Stimulated activated naive CD8-positive, alpha-beta T cell treated with anti-CD3 and anti-CD28 coated beads, Interleukin-15, Interleukin-2, amounts not matched to agents 100 ng/mL and 50 ng/mL, for 24 hours (primary cell): ENCODE measurements at regions not wholly inside any gene's neighbourhood (a gene's known extent, or its start where the extent isn't known, plus 50 kb on each side); places are given as distances from the start of the nearest gene placed in this dataset.
"Not testable (repeated sequence)": the region's sequence is repeated elsewhere in the genome, so short reads cannot be mapped to it uniquely, and the experiment has no call there.

Experiments
- H3K27ac Mint-ChIP-seq: one replicate; pipeline ENCODE4 v1.8.0; 2021; ENCODE audit warnings: mild to moderate bottlenecking, mixed read lengths
- H3K27me3 Mint-ChIP-seq: one replicate; pipeline ENCODE4 v1.8.0; 2021; ENCODE audit warnings: mixed read lengths
- H3K36me3 Mint-ChIP-seq: one replicate; pipeline ENCODE4 v1.8.0; 2021; ENCODE audit warnings: low read depth, mixed read lengths
- H3K4me1 Mint-ChIP-seq: one replicate; pipeline ENCODE4 v1.8.0; 2021; ENCODE audit warnings: low read depth, mixed read lengths
- H3K4me3 Mint-ChIP-seq: one replicate; pipeline ENCODE4 v1.8.0; 2021; ENCODE audit warnings: mild to moderate bottlenecking, mixed read lengths
- H3K9me3 Mint-ChIP-seq: one replicate; pipeline ENCODE4 v1.8.0; 2021; ENCODE audit warnings: mixed read lengths

DNA sequence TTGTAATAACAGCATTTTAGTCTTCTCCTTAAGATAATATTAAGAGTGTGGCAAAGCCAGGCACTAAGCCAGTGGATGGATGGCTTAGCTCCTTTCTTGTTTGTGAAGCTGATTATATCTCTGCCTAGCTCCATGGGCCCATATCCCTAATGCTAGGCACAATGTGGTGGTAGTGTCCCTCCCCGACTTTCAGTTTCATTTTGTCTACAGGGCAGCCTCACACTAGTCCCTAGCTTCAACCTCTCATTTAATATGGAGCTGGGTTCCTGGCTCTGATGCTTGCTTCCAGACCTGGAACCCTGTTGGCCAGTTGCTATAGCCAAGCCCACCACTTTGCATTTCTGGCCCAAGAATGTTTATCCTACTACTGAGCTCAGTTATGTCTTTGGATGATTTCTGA, 437.0 kb upstream of the MEIS1 start:
- Mint-ChIP-seq H3K9me3 (no peaks in the 10 kb centered on the region), H3K27ac (no peak overlapping the region), H3K36me3 (no peaks in the 10 kb centered on the region), H3K4me3 (no peak overlapping the region), H3K27me3 (no peaks in the 10 kb centered on the region), H3K4me1 (no peaks in the 10 kb centered on the region)

- no peak overlapping the region for H3K27ac Mint-ChIP-seq
- H3K36me3 Mint-ChIP-seq: no peaks in the 10 kb centered on the region
- no peaks in the 10 kb centered on the region for H3K27me3 Mint-ChIP-seq
- H3K9me3 Mint-ChIP-seq: no peaks in the 10 kb centered on the region
- H3K4me3 Mint-ChIP-seq: no peak overlapping the region
- no peaks in the 10 kb centered on the region for H3K4me1 Mint-ChIP-seq
Observed at GRCh38 chr2:65992198-65992554, 442.7 kb upstream of the MEIS1 start.

DNA sequence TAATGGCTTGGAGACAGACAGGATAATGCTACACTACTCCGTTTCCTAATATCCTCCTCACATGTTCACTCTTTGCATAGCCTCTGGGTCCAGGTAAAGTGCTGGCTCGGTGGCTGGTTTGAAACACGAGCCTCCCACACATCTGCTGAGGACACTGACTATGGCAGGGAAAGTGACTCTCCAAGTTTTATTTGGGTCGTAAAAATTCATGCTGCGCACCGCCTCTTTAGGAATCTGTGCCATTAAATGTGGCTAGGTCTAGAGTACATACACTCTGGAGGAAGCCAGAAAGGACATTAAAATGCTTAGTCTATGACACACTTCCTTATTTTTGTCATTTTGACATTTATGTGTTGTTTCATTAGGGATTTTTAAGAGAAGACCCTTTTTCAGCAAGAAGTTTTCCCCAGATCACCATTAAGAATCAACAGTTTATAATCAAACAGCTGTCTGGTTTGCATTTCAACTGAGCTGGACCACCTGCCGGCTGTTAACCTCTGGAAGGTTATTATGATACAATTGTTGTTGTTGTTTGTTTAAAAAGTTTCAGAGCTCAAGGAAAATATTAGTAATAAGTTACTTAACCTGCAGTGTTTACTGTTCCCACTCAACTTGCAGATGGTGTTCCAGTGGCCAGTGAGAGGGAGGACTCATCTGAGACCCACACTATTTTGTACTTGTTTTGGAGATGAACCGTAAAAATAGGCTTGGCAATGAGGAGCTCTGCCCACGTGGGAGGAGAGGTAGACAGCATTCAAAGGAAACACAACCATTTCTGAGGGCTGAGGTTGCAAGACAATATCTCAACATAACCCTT, 443.3 kb upstream of the MEIS1 start:
- H3K36me3 Mint-ChIP-seq: no peaks in the 10 kb centered on the region
- no peaks in the 10 kb centered on the region for H3K27me3 Mint-ChIP-seq
- no peaks in the 10 kb centered on the region for H3K9me3 Mint-ChIP-seq
- no peak overlapping the region for H3K27ac Mint-ChIP-seq
- H3K4me1 Mint-ChIP-seq: no peaks in the 10 kb centered on the region
- no peak overlapping the region for H3K4me3 Mint-ChIP-seq

- Mint-ChIP-seq H3K27me3 (peaks cover 3% of the 10 kb centered on the region), H3K9me3 (peaks cover 4% of the 10 kb centered on the region), H3K4me3 (no peak overlapping the region), H3K4me1 (no peaks in the 10 kb centered on the region), H3K36me3 (no peaks in the 10 kb centered on the region), H3K27ac (no peak overlapping the region)
Observed at GRCh38 chr2:65985986-65986385, 448.9 kb upstream of the MEIS1 start.

GRCh38 chr2:65980531-65980930, 454.4 kb upstream of the MEIS1 start:
- H3K9me3 Mint-ChIP-seq: peaks cover 4% of the 10 kb centered on the region
- no peak overlapping the region for H3K27ac Mint-ChIP-seq
- H3K4me1 Mint-ChIP-seq: no peaks in the 10 kb centered on the region
- H3K4me3 Mint-ChIP-seq: no peak overlapping the region
- peaks cover 3% of the 10 kb centered on the region for H3K27me3 Mint-ChIP-seq
- H3K36me3 Mint-ChIP-seq: no peaks in the 10 kb centered on the region

DNA sequence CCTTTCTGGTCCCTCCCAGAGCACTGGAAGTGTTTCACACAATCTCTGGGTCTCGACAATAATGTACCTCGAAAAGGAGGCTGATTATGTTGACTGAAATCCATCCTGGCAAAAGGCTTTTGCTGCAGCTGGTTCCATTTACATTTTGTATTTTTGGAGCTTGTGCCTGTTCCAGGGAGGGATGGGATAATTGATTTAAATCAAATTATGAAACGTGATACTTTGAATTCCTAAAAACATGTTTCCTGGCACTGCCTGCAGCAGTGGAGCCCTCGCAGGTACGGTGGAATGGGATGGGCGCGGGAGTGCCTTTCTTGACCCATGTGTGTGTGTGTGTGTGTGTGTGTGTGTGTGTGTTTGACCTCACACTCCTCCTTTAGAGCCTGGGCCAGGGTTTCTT, 455.5 kb upstream of the MEIS1 start:
- Mint-ChIP-seq H3K4me3 (no peak overlapping the region), H3K27me3 (peaks cover 3% of the 10 kb centered on the region), H3K4me1 (no peaks in the 10 kb centered on the region), H3K9me3 (peaks cover 4% of the 10 kb centered on the region), H3K36me3 (no peaks in the 10 kb centered on the region), H3K27ac (no peak overlapping the region)

DNA sequence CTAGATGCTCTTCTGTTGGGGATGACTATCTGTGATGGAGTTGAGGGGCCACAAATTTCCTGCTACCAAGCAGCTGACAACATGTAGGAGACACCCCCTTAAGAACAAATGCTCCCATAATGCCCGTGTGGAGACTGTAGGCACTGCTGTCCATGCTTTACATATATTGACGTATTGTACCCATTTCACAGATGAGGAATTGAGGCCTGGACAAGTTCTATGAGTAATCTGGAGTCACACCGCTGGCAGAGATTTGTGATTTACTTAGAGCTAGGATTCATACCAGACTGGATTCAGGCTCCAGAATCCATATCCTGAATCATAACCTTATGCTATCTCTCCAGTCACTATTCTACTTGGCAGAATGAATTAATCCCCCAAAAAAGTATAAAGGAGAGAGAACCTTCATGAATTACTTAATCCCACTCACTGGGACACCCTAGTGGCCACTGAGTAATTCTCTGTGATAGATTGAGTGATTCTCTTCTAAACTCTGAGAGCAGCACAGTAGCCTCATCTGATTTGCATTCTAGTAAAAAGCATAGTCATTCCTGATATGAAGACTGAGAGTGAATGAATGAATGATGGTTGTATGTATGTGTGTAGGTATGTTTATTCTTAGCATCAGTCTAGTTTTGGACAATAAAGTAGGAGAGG, 460.7 kb upstream of the MEIS1 start:
- H3K9me3 Mint-ChIP-seq: no peaks in the 10 kb centered on the region
- H3K4me3 Mint-ChIP-seq: no peak overlapping the region
- H3K27me3 Mint-ChIP-seq: peaks cover 3% of the 10 kb centered on the region
- H3K27ac Mint-ChIP-seq: no peak overlapping the region
- H3K36me3 Mint-ChIP-seq: no peaks in the 10 kb centered on the region
- H3K4me1 Mint-ChIP-seq: no peaks in the 10 kb centered on the region

GRCh38 chr2:65969161-65969560, 465.8 kb upstream of the MEIS1 start:
- Mint-ChIP-seq H3K27me3 (peaks cover 3% of the 10 kb centered on the region), H3K9me3 (no peaks in the 10 kb centered on the region), H3K4me1 (no peaks in the 10 kb centered on the region), H3K27ac (no peak overlapping the region), H3K36me3 (no peaks in the 10 kb centered on the region), H3K4me3 (no peak overlapping the region)

DNA sequence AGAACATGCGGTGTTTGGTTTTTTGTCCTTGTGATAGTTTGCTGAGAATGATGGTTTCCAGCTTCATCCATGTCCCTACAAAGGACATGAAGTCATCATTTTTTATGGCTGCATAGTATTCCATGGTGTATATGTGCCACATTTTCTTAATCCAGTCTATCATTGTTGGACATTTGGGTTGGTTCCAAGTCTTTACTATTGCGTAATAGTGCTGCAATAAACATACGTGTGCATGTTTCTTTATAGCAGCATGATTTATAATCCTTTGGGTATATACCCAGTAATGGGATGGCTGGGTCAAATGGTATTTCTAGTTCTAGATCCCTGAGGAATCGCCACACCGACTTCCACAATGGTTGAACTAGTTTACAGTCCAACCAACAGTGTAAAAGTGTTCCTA, 471.6 kb upstream of the MEIS1 start:
- H3K9me3 Mint-ChIP-seq, H3K4me3 Mint-ChIP-seq, H3K27ac Mint-ChIP-seq, H3K4me1 Mint-ChIP-seq, H3K27me3 Mint-ChIP-seq, H3K36me3 Mint-ChIP-seq: not testable (repeated sequence)

- H3K4me1 Mint-ChIP-seq: no peaks in the 10 kb centered on the region
- no peak overlapping the region for H3K27ac Mint-ChIP-seq
- H3K27me3 Mint-ChIP-seq: no peaks in the 10 kb centered on the region
- no peaks in the 10 kb centered on the region for H3K36me3 Mint-ChIP-seq
- no peak overlapping the region for H3K4me3 Mint-ChIP-seq
- H3K9me3 Mint-ChIP-seq: peaks cover 10% of the 10 kb centered on the region
Observed at GRCh38 chr2:65960953-65961352, 474.0 kb upstream of the MEIS1 start.

GRCh38 chr2:65957886-65958285, 477.0 kb upstream of the MEIS1 start:
- H3K4me1 Mint-ChIP-seq: no peaks in the 10 kb centered on the region
- H3K4me3 Mint-ChIP-seq: no peak overlapping the region
- H3K9me3 Mint-ChIP-seq: peaks cover 10% of the 10 kb centered on the region
- no peaks in the 10 kb centered on the region for H3K36me3 Mint-ChIP-seq
- H3K27me3 Mint-ChIP-seq: no peaks in the 10 kb centered on the region
- no peak overlapping the region for H3K27ac Mint-ChIP-seq

DNA sequence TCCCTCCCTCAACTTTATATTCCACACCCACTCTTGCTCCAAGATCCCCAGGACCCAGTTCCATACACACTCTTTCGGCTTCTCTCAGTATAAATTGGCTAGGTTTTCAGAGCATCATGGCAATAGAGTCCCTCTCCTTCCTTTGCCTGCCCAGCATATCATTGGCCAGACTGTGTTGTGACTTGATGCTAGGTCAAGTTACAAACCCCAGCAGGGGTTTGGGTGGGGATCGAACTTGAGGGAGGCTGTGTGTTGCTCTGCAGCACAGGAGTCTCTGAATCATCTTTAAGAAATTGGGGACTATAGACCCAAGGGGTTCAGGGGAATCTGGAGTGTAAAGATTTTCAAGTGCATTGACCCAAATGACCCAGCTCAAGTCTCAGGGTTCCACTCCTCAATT, 477.5 kb upstream of the MEIS1 start:
- Mint-ChIP-seq H3K9me3 (peaks cover 6% of the 10 kb centered on the region), H3K27me3 (no peaks in the 10 kb centered on the region), H3K4me3 (no peak overlapping the region), H3K27ac (no peak overlapping the region), H3K36me3 (no peaks in the 10 kb centered on the region), H3K4me1 (no peaks in the 10 kb centered on the region)

- H3K4me3 Mint-ChIP-seq: no peak overlapping the region
- no peaks in the 10 kb centered on the region for H3K36me3 Mint-ChIP-seq
- no peaks in the 10 kb centered on the region for H3K9me3 Mint-ChIP-seq
- H3K27me3 Mint-ChIP-seq: no peaks in the 10 kb centered on the region
- no peak overlapping the region for H3K27ac Mint-ChIP-seq
- no peaks in the 10 kb centered on the region for H3K4me1 Mint-ChIP-seq
Observed at GRCh38 chr2:65955259-65955658, 479.7 kb upstream of the MEIS1 start.

DNA sequence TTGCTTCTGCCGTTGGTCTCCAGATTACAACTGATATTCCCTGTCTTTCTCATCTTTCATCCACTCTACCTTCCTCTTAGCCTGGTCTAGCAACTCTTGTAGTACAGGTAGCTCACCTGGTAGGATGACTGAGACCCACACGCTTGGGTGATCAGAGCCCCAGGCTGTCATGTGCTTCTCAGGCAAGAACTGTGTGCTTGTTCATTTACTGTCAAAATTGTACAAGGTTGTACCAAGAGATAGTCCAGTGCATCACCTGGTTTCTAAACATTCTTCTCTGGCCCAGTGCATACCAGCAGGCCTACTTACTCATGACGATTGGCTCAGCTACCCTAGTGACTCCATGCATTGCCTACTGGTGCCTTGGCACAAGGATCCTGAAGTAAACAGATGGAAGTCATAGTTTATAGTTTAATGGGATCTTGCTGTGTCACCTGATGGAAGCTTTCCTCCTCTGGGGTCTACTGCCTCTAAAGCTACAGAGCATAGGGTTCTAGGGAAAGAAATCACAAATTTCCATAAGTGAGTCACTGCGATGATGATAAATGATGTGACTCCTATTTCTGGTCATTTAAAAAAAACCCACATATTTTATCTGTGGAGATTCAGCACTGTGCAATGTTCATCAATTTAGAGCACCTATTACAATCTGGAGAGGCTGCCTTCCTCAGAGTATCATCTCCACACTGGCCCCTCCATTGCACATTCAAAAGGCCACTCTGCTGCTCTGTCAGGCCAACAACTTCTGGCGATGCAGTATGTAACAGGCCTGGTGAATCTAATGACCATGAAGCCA, 481.8 kb upstream of the MEIS1 start:
- H3K9me3 Mint-ChIP-seq: no peaks in the 10 kb centered on the region
- no peak overlapping the region for H3K4me3 Mint-ChIP-seq
- H3K4me1 Mint-ChIP-seq: no peaks in the 10 kb centered on the region
- H3K27me3 Mint-ChIP-seq: no peaks in the 10 kb centered on the region
- no peaks in the 10 kb centered on the region for H3K36me3 Mint-ChIP-seq
- H3K27ac Mint-ChIP-seq: no peak overlapping the region

GRCh38 chr2:65944213-65944612, 490.7 kb upstream of the MEIS1 start:
- no peaks in the 10 kb centered on the region for H3K36me3 Mint-ChIP-seq
- H3K4me3 Mint-ChIP-seq: no peak overlapping the region
- H3K27ac Mint-ChIP-seq: no peak overlapping the region
- H3K4me1 Mint-ChIP-seq: no peaks in the 10 kb centered on the region
- peaks cover 5% of the 10 kb centered on the region for H3K9me3 Mint-ChIP-seq
- no peaks in the 10 kb centered on the region for H3K27me3 Mint-ChIP-seq
